ENCODE measurements at regions not wholly inside any gene's neighbourhood (a gene's known extent, or its start where the extent isn't known, plus 50 kb on each side); places are given as distances from the start of the nearest gene placed in this dataset.

DNA sequence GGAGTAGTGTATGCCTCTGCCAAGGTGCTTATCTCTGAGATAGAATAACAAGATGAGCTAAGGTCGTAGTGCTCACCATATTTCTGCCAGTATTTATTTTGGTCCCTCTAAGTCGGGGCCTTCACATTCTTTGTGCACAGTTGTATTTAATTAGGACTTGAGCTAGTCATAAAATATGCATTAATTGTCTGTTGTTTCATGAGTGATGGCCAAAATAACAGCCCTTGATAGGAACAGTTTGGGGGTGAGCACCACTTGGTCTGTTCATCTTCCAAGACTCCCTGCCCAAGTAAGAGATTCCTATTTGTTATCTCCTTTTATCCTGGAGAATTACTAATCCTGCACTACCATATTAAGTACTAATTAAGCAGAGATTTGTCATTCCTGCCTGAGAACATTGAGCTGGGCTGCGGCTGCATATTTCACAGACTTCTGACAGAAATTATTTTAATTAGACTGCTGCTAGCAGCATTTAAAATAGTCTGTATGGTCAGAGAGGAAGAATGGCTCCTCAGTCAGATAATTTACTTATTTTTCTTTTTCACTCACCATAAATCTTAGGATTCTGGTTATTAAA lies 435.1 kb downstream of the MTX2 start:
- DNase-seq (no peak), ATAC-seq (peak in 3 of 8 donors; percentile 30 to 48 (median 39))
- Histone ChIP-seq H3K27me3 (no peaks in the 10 kb centered on the region), H3K4me3 (no peak overlapping the region), H3K4me1 (peaks cover 0 to 27% (median 6%) of the 10 kb centered on the region in 9 donors), H3K9me3 (no peaks in the 10 kb centered on the region), H3K27ac (peak overlapping the region in 3 of 10 donors; percentile 17 to 24 (median 23)), H3K36me3 (no peaks in the 10 kb centered on the region)
- TF ChIP-seq, protein P1, sequence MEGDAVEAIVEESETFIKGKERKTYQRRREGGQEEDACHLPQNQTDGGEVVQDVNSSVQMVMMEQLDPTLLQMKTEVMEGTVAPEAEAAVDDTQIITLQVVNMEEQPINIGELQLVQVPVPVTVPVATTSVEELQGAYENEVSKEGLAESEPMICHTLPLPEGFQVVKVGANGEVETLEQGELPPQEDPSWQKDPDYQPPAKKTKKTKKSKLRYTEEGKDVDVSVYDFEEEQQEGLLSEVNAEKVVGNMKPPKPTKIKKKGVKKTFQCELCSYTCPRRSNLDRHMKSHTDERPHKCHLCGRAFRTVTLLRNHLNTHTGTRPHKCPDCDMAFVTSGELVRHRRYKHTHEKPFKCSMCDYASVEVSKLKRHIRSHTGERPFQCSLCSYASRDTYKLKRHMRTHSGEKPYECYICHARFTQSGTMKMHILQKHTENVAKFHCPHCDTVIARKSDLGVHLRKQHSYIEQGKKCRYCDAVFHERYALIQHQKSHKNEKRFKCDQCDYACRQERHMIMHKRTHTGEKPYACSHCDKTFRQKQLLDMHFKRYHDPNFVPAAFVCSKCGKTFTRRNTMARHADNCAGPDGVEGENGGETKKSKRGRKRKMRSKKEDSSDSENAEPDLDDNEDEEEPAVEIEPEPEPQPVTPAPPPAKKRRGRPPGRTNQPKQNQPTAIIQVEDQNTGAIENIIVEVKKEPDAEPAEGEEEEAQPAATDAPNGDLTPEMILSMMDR (IDR thresholded peaks at IDR 0.05) = no peak
- intact Hi-C loops (cut with DNase I) = no loop called here
- 30% methylated on average over 3 of the region's 3 CpGs for WGBS, 2 donors

DNA sequence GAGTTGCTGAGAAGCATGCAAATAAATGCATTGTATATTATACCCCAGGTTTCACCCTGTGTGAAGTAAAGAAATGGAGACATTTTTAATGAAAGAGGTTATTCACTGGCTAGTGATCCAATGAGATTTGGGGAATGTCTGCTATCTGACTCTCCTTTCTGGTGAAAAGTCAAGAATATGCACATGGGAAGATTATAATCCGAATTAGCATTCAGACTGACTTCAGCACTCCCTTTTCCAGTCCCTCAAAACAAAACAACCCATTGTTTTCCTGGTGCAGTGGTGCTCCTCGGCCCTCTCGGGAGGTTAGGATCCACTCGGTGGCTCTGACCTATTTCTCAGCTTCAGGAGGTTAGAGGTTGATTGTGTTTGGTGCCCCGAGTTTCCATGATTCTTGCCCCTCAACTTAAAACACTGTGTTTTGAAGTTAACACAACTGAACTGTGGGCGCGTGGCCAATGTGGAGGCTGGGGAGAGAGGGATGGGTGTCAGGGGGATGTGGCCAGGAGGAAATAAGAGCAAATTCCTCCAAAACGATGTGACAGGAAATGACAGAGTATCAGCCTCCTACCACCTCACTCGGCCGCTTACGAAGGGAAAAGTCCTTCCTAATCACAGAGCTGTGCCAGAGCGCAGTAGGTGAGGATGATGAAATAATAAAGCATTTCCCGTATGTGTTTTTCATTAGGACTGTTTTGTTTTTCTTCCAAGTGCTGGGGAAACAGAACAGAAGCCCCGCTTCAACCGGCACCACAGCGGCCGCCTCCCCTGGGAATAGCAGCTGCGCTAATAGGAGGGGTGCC lies 440.1 kb downstream of the MTX2 start:
- Histone ChIP-seq H3K27me3 (peaks cover 0 to 5% (median 0%) of the 10 kb centered on the region in 7 donors), H3K36me3 (no peaks in the 10 kb centered on the region), H3K9me3 (no peaks in the 10 kb centered on the region), H3K27ac (peak overlapping the region in 4 of 10 donors; percentile 7 to 34 (median 22)), H3K4me1 (peaks cover 0 to 31% (median 4%) of the 10 kb centered on the region in 9 donors), H3K4me3 (peak overlapping the region in 1 of 10 donors; percentile 2)
- TF ChIP-seq, protein P1 (IDR thresholded peaks at IDR 0.05) = no peak
- intact Hi-C loops (cut with DNase I) = no loop called here
- ATAC-seq (peak in 7 of 8 donors; percentile 47 to 83 (median 74)), DNase-seq (peak; percentile 41 to 45)
- 43 to 58% methylated on average over 18 of the region's 18 CpGs for WGBS, 2 donors

DNA sequence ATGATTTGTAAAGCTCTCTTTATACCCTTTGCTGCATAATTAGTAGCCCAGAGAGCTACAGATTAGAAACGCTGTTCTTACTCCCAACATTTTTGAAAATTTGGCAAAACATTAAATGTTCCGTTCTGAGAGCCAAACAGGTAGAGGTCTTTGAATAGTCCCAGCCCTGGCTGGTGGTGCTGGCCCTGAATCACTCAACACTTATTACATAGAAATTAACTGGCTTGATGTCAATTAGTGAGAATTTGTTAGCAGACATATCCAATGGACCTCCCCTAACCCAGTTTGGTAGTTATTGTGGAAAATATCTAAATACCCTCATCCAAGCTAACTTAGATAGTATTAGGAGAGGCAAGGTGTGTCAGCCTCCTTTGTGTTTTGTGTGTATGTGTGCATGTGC lies 440.7 kb downstream of the MTX2 start:
- intact Hi-C loops (cut with DNase I) = no loop called here
- H3K36me3 ChIP-seq = no peaks in the 10 kb centered on the region
- H3K4me1 ChIP-seq = peaks cover 0 to 25% (median 0%) of the 10 kb centered on the region in 9 donors
- DNase-seq (no peak), ATAC-seq (peak in 4 of 8 donors; percentile 6 to 43 (median 16))
- H3K27ac ChIP-seq = peak overlapping the region in 2 of 10 donors; percentile 21 to 24
- WGBS, 2 donors = 59 to 72% methylated on average over 2 of the region's 2 CpGs
- H3K4me3 ChIP-seq = peak overlapping the region in 1 of 10 donors; percentile 2
- TF ChIP-seq, protein P1 (IDR thresholded peaks at IDR 0.05) = no peak
- H3K9me3 ChIP-seq = no peaks in the 10 kb centered on the region
- H3K27me3 ChIP-seq = peaks cover 0 to 5% (median 0%) of the 10 kb centered on the region in 7 donors

DNA sequence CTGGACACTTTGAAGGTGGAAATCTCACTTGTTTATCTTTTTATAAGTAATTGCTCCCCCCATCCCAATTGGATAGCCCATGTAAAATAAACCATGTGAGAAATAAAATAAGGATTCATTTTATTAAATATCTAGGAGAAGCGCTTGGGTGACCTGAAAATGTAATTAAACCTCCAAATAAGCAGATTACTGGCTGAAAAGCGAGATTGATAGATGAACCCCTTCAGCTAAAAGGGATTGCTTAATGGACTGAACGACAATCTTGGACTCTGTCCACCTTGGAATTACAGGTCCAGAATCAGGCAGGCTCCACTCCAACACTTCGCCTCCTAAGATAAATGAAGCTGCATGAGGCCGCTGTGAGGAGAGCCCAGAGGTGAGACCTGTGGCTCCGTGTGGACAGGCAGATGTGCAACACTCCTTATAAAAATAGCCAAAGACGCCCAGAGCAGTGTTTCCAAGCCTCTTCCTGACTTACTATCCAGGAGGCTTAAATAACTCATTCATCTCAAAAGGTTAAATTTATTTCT lies 441.5 kb downstream of the MTX2 start:
- WGBS, 2 donors = 50 to 59% methylated on average over 7 of the region's 7 CpGs

More for the DNA sequence above, 441.5 kb downstream of the MTX2 start:
- Histone ChIP-seq H3K4me3 (no peak overlapping the region), H3K9me3 (no peaks in the 10 kb centered on the region), H3K4me1 (peaks cover 0 to 24% (median 0%) of the 10 kb centered on the region in 9 donors), H3K27me3 (peaks cover 0 to 5% (median 0%) of the 10 kb centered on the region in 7 donors), H3K27ac (peak overlapping the region in 1 of 10 donors; percentile 24), H3K36me3 (no peaks in the 10 kb centered on the region)
- peak in 4 of 8 donors; percentile 32 to 68 (median 52) for ATAC-seq
- TF ChIP-seq, protein P1 (IDR thresholded peaks at IDR 0.05) = no peak
- intact Hi-C loops (cut with DNase I) = no loop called here
- peak in 1 of 2 donors; percentile 9 for DNase-seq

All from heart right ventricle (tissue), 16 donors.